HG02588 (cell line): ENCODE measurements at regions not wholly inside any gene's neighbourhood (a gene's known extent, or its start where the extent isn't known, plus 50 kb on each side); places are given as distances from the start of the nearest gene placed in this dataset.
A peak's percentile ranks its signal among the peaks of the same experiment; 100 is the strongest.

Experiments used
- ATAC-seq: cut with Tn5 transposase; IDR thresholded peaks from one replicate; pipeline ENCODE4 v1.9.1; 2021; ENCODE audit warnings: mild to moderate bottlenecking, moderate library complexity; ENCODE audit not compliant: unreplicated experiment

GRCh38 chr9:99513441-99514112 lies 291.5 kb downstream of the SEC61B start:
- peak; percentile 56 for ATAC-seq

GRCh38 chr9:99515093-99515492 lies 293.0 kb downstream of the SEC61B start:
- peak; percentile 56 for ATAC-seq

GRCh38 chr9:99515895-99516656 lies 294.0 kb downstream of the SEC61B start:
- ATAC-seq, result no peak

GRCh38 chr9:99516657-99517049 lies 294.6 kb downstream of the SEC61B start:
- no peak for ATAC-seq

GRCh38 chr9:99523838-99524237 lies 297.8 kb upstream of the NR4A3 start:
- ATAC-seq, result no peak

GRCh38 chr9:99531313-99531712 lies 290.4 kb upstream of the NR4A3 start:
- ATAC-seq, result no peak

- ATAC-seq, result no peak
Observed at GRCh38 chr9:99533421-99533820, 288.3 kb upstream of the NR4A3 start.

GRCh38 chr9:99537996-99538395 lies 283.7 kb upstream of the NR4A3 start:
- no peak for ATAC-seq

GRCh38 chr9:99544526-99544925 lies 277.2 kb upstream of the NR4A3 start:
- no peak for ATAC-seq

- no peak for ATAC-seq
Observed at GRCh38 chr9:99549441-99549840, 272.2 kb upstream of the NR4A3 start.

GRCh38 chr9:99555792-99556191 lies 265.9 kb upstream of the NR4A3 start:
- no peak for ATAC-seq

GRCh38 chr9:99556998-99557397 lies 264.7 kb upstream of the NR4A3 start:
- no peak for ATAC-seq

GRCh38 chr9:99557816-99558215 lies 263.9 kb upstream of the NR4A3 start:
- no peak for ATAC-seq

- ATAC-seq, result no peak
Observed at GRCh38 chr9:99559776-99560175, 261.9 kb upstream of the NR4A3 start.

- ATAC-seq, result no peak
Observed at GRCh38 chr9:99560561-99560960, 261.1 kb upstream of the NR4A3 start.

- no peak for ATAC-seq
Observed at GRCh38 chr9:99561509-99561917, 260.2 kb upstream of the NR4A3 start.

- no peak for ATAC-seq
Observed at GRCh38 chr9:99561961-99562565, 259.6 kb upstream of the NR4A3 start.

- ATAC-seq, result no peak
Observed at GRCh38 chr9:99563364-99563763, 258.3 kb upstream of the NR4A3 start.

GRCh38 chr9:99565203-99565602 lies 256.5 kb upstream of the NR4A3 start:
- ATAC-seq, result no peak

GRCh38 chr9:99567436-99567835 lies 254.2 kb upstream of the NR4A3 start:
- no peak for ATAC-seq

- no peak for ATAC-seq
Observed at GRCh38 chr9:99569840-99570239, 251.8 kb upstream of the NR4A3 start.

- no peak for ATAC-seq
Observed at GRCh38 chr9:99572567-99572966, 249.1 kb upstream of the NR4A3 start.
